ENCODE measurements at regions not wholly inside any gene's neighbourhood (a gene's known extent, or its start where the extent isn't known, plus 50 kb on each side); places are given as distances from the start of the nearest gene placed in this dataset.

DNA sequence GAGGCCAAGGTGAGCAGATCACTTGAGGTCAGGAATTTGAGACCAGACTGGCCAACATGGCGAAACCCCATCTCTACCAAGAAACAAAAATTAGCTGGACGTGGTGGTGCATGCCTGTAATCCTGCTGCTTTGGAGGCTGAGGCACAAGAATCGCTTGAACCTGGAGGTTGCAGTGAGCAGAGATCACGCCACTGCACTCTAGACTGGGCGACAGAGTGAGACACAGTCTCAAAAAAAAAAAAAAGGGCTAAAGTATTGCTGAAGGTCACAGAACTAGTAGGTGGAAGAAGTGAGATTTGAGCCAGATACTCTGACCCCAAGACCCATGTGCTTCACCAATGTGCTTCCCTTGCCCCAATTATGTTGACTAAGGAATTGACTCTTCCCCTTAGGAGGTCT is 112.0 kb downstream of the NPIPB5 start:
- no peak for DNase-seq
- Histone ChIP-seq H3K27ac (no peak overlapping the region), H3K9me3 (no peaks in the 10 kb centered on the region), H3K27me3 (peaks cover 14% of the 10 kb centered on the region), H3K4me3 (no peak overlapping the region), H3K36me3 (no peaks in the 10 kb centered on the region), H3K4me1 (no peaks in the 10 kb centered on the region)
- intact Hi-C loops (cut with DNase I; ENCODE audit: low total_unique reads), result no loop called here
- WGBS, 2 donors (ENCODE audit: low coverage in 1 of 2), result 81% methylated on average over 5 of the region's 5 CpGs
- in situ Hi-C loops (cut with MboI; ENCODE audit: low pct_ligation_motif_present in 1 of 4, low pct_unique_long_range_greater_than_20kb in 1 of 4, low sequenced_read_pairs in 3 of 4), result no loop called here
- no peak for TF ChIP-seq POLR2A (IDR thresholded peaks at IDR 0.05)
- no peak for TF ChIP-seq CTCF (IDR thresholded peaks at IDR 0.05)
- no peak for TF ChIP-seq EP300 (IDR thresholded peaks at IDR 0.05; ENCODE audit: low read depth)
- TF ChIP-seq POLR2AphosphoS5 (IDR thresholded peaks at IDR 0.05), result no peak

GRCh38 chr16:22623351-22623781 is 112.7 kb downstream of the NPIPB5 start:
- Histone ChIP-seq H3K4me3 (no peak overlapping the region), H3K27me3 (peaks cover 14% of the 10 kb centered on the region), H3K9me3 (no peaks in the 10 kb centered on the region), H3K4me1 (no peaks in the 10 kb centered on the region), H3K27ac (no peak overlapping the region), H3K36me3 (no peaks in the 10 kb centered on the region)
- in situ Hi-C loops (cut with MboI; ENCODE audit: low pct_ligation_motif_present in 1 of 4, low pct_unique_long_range_greater_than_20kb in 1 of 4, low sequenced_read_pairs in 3 of 4), result no loop called here
- no peak for TF ChIP-seq EP300 (IDR thresholded peaks at IDR 0.05; ENCODE audit: low read depth)
- DNase-seq, result no peak
- 72 to 73% methylated on average over 2 of the region's 2 CpGs for WGBS, 2 donors (ENCODE audit: low coverage in 1 of 2)
- intact Hi-C loops (cut with DNase I; ENCODE audit: low total_unique reads), result no loop called here

- in situ Hi-C loops (cut with MboI; ENCODE audit: low pct_ligation_motif_present in 1 of 4, low pct_unique_long_range_greater_than_20kb in 1 of 4, low sequenced_read_pairs in 3 of 4), result no loop called here
Measured at GRCh38 chr16:22624038-22624799, 113.5 kb downstream of the NPIPB5 start.

GRCh38 chr16:22624800-22625533 is 114.3 kb downstream of the NPIPB5 start:
- peaks cover 14% of the 10 kb centered on the region for H3K27me3 ChIP-seq
- H3K36me3 ChIP-seq, result no peaks in the 10 kb centered on the region
- H3K4me3 ChIP-seq, result no peak overlapping the region
- in situ Hi-C loops (cut with MboI; ENCODE audit: low pct_ligation_motif_present in 1 of 4, low pct_unique_long_range_greater_than_20kb in 1 of 4, low sequenced_read_pairs in 3 of 4) (loop anchor here in 1 of 4 donors (25.0 kb wide), 2 partner anchors 213 to 288 kb away; no protein-coding TSS in a partner anchor), intact Hi-C loops (cut with DNase I; ENCODE audit: low total_unique reads) (no loop called here)
- 65 to 81% methylated on average over 7 of the region's 7 CpGs for WGBS, 2 donors (ENCODE audit: low coverage in 1 of 2)
- H3K4me1 ChIP-seq, result no peaks in the 10 kb centered on the region
- no peak overlapping the region for H3K27ac ChIP-seq
- no peak for DNase-seq
- TF ChIP-seq EP300 (IDR thresholded peaks at IDR 0.05; ENCODE audit: low read depth), result no peak
- TF ChIP-seq POLR2A (IDR thresholded peaks at IDR 0.05), result no peak
- no peak for TF ChIP-seq CTCF (IDR thresholded peaks at IDR 0.05)
- TF ChIP-seq POLR2AphosphoS5 (IDR thresholded peaks at IDR 0.05), result no peak
- no peaks in the 10 kb centered on the region for H3K9me3 ChIP-seq

More at GRCh38 chr16:22624038-22624799, 113.5 kb downstream of the NPIPB5 start:
- H3K36me3 ChIP-seq, result no peaks in the 10 kb centered on the region
- no peak overlapping the region for H3K27ac ChIP-seq
- H3K4me1 ChIP-seq, result no peaks in the 10 kb centered on the region
- H3K9me3 ChIP-seq, result no peaks in the 10 kb centered on the region
- H3K4me3 ChIP-seq, result no peak overlapping the region
- no peak for DNase-seq
- intact Hi-C loops (cut with DNase I; ENCODE audit: low total_unique reads), result no loop called here
- TF ChIP-seq EP300 (IDR thresholded peaks at IDR 0.05; ENCODE audit: low read depth) (no peak), CTCF (IDR thresholded peaks at IDR 0.05) (no peak), POLR2AphosphoS5 (IDR thresholded peaks at IDR 0.05) (no peak), POLR2A (IDR thresholded peaks at IDR 0.05) (no peak)
- peaks cover 14% of the 10 kb centered on the region for H3K27me3 ChIP-seq
- WGBS, 2 donors (ENCODE audit: low coverage in 1 of 2), result 81 to 90% methylated on average over 14 to 18 of the region's 18 CpGs
